ENCODE measurements at regions not wholly inside any gene's neighbourhood (a gene's known extent, or its start where the extent isn't known, plus 50 kb on each side); places are given as distances from the start of the nearest gene placed in this dataset.

DNA sequence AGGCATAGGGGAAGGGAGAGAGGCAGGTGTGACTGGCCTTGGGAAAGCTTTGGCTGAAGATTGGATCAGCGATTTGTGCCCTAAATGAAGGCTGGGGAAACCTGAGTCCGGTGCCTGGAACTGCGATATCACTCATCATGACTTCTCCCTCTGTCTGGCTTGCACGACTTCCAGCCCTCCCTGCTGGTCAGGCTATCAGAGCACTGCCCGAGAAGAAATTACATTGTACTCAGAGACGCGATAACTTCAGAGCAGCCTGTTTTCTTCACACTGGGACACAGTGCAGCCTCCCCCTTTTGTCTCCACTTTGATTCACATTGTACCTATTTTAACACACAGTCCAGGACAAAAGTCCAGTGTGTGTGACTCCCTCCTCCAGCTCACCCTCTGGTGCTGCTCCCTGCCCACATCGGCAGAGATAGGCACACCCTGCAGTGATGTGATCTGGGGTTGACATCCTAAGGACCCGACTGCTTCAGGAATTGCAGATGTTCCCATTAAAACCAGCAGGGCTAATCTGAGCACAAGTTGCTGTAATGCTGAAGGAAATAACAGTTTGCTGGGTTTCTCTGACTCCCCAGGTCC is 62.1 kb upstream of the CADM1 start:
- Histone ChIP-seq H3K9me2 (ENCODE audit: insufficient read depth) (no peaks in the 10 kb centered on the region), H2AFZ (peak overlapping the region; percentile 83; the same call in 1 of the 2 replicates), H3K4me1 (ENCODE audit: insufficient read depth) (no peaks in the 10 kb centered on the region), H3K36me3 (ENCODE audit: insufficient read depth) (no peaks in the 10 kb centered on the region), H3K4me2 (no peak overlapping the region), H4K20me1 (replicated peaks; ENCODE audit: insufficient read depth) (no peaks in the 10 kb centered on the region), H3K4me3 (no peak overlapping the region), H3K27ac (ENCODE audit: low read depth) (no peak overlapping the region), H3K27me3 (ENCODE audit: insufficient read depth) (no peaks in the 10 kb centered on the region), H3K79me2 (replicated peaks; ENCODE audit: insufficient read depth) (no peaks in the 10 kb centered on the region), H3F3A (replicated peaks; ENCODE audit: low read depth) (no peaks in the 10 kb centered on the region)
- ATAC-seq: peak; percentile 44; the same call in 2 of the 3 replicates
- no peak overlapping the region for H3K4me3 Mint-ChIP-seq
- no peaks in the 10 kb centered on the region for H3K9me3 Mint-ChIP-seq
- peaks cover 4% of the 10 kb centered on the region for H3K27me3 Mint-ChIP-seq (ENCODE audit: insufficient read depth, low read depth, poor library complexity)
- no peak overlapping the region for H3K27ac Mint-ChIP-seq
- no peaks in the 10 kb centered on the region; the same call in 2 of the 3 replicates for H3K4me1 Mint-ChIP-seq
- TF ChIP-seq STAT1 (IDR thresholded peaks at IDR 0.05; ENCODE audit: unreplicated experiment): no peak
- TF ChIP-seq, protein P1, sequence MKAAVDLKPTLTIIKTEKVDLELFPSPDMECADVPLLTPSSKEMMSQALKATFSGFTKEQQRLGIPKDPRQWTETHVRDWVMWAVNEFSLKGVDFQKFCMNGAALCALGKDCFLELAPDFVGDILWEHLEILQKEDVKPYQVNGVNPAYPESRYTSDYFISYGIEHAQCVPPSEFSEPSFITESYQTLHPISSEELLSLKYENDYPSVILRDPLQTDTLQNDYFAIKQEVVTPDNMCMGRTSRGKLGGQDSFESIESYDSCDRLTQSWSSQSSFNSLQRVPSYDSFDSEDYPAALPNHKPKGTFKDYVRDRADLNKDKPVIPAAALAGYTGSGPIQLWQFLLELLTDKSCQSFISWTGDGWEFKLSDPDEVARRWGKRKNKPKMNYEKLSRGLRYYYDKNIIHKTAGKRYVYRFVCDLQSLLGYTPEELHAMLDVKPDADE (IDR thresholded peaks at IDR 0.05): no peak
- TF ChIP-seq ZNF331 (CRISPR knock-in tag; IDR thresholded peaks at IDR 0.05; ENCODE audit: low read depth): no peak
- TF ChIP-seq CREB1 (CRISPR knock-in tag; IDR thresholded peaks at IDR 0.05; ENCODE audit: low read depth): no peak
- TF ChIP-seq, protein P2, sequence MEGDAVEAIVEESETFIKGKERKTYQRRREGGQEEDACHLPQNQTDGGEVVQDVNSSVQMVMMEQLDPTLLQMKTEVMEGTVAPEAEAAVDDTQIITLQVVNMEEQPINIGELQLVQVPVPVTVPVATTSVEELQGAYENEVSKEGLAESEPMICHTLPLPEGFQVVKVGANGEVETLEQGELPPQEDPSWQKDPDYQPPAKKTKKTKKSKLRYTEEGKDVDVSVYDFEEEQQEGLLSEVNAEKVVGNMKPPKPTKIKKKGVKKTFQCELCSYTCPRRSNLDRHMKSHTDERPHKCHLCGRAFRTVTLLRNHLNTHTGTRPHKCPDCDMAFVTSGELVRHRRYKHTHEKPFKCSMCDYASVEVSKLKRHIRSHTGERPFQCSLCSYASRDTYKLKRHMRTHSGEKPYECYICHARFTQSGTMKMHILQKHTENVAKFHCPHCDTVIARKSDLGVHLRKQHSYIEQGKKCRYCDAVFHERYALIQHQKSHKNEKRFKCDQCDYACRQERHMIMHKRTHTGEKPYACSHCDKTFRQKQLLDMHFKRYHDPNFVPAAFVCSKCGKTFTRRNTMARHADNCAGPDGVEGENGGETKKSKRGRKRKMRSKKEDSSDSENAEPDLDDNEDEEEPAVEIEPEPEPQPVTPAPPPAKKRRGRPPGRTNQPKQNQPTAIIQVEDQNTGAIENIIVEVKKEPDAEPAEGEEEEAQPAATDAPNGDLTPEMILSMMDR (conservative IDR thresholded peaks at IDR 0.05; ENCODE audit: low read depth in 2 of 2): no peak
- TF ChIP-seq, protein P3, sequence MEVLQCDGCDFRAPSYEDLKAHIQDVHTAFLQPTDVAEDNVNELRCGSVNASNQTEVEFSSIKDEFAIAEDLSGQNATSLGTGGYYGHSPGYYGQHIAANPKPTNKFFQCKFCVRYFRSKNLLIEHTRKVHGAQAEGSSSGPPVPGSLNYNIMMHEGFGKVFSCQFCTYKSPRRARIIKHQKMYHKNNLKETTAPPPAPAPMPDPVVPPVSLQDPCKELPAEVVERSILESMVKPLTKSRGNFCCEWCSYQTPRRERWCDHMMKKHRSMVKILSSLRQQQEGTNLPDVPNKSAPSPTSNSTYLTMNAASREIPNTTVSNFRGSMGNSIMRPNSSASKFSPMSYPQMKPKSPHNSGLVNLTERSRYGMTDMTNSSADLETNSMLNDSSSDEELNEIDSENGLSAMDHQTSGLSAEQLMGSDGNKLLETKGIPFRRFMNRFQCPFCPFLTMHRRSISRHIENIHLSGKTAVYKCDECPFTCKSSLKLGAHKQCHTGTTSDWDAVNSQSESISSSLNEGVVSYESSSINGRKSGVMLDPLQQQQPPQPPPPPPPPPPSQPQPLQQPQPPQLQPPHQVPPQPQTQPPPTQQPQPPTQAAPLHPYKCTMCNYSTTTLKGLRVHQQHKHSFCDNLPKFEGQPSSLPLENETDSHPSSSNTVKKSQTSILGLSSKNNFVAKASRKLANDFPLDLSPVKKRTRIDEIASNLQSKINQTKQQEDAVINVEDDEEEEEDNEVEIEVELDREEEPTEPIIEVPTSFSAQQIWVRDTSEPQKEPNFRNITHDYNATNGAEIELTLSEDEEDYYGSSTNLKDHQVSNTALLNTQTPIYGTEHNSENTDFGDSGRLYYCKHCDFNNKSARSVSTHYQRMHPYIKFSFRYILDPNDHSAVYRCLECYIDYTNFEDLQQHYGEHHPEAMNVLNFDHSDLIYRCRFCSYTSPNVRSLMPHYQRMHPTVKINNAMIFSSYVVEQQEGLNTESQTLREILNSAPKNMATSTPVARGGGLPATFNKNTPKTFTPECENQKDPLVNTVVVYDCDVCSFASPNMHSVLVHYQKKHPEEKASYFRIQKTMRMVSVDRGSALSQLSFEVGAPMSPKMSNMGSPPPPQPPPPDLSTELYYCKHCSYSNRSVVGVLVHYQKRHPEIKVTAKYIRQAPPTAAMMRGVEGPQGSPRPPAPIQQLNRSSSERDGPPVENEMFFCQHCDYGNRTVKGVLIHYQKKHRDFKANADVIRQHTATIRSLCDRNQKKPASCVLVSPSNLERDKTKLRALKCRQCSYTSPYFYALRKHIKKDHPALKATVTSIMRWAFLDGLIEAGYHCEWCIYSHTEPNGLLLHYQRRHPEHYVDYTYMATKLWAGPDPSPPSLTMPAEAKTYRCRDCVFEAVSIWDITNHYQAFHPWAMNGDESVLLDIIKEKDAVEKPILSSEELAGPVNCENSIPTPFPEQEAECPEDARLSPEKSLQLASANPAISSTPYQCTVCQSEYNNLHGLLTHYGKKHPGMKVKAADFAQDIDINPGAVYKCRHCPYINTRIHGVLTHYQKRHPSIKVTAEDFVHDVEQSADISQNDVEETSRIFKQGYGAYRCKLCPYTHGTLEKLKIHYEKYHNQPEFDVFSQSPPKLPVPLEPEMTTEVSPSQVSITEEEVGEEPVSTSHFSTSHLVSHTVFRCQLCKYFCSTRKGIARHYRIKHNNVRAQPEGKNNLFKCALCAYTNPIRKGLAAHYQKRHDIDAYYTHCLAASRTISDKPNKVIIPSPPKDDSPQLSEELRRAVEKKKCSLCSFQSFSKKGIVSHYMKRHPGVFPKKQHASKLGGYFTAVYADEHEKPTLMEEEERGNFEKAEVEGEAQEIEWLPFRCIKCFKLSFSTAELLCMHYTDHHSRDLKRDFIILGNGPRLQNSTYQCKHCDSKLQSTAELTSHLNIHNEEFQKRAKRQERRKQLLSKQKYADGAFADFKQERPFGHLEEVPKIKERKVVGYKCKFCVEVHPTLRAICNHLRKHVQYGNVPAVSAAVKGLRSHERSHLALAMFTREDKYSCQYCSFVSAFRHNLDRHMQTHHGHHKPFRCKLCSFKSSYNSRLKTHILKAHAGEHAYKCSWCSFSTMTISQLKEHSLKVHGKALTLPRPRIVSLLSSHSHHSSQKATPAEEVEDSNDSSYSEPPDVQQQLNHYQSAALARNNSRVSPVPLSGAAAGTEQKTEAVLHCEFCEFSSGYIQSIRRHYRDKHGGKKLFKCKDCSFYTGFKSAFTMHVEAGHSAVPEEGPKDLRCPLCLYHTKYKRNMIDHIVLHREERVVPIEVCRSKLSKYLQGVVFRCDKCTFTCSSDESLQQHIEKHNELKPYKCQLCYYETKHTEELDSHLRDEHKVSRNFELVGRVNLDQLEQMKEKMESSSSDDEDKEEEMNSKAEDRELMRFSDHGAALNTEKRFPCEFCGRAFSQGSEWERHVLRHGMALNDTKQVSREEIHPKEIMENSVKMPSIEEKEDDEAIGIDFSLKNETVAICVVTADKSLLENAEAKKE (CRISPR knock-in tag; IDR thresholded peaks at IDR 0.05): no peak
- TF ChIP-seq EZH2 (IDR thresholded peaks at IDR 0.05; ENCODE audit: low read depth, unreplicated experiment): no peak
- TF ChIP-seq, protein P4, sequence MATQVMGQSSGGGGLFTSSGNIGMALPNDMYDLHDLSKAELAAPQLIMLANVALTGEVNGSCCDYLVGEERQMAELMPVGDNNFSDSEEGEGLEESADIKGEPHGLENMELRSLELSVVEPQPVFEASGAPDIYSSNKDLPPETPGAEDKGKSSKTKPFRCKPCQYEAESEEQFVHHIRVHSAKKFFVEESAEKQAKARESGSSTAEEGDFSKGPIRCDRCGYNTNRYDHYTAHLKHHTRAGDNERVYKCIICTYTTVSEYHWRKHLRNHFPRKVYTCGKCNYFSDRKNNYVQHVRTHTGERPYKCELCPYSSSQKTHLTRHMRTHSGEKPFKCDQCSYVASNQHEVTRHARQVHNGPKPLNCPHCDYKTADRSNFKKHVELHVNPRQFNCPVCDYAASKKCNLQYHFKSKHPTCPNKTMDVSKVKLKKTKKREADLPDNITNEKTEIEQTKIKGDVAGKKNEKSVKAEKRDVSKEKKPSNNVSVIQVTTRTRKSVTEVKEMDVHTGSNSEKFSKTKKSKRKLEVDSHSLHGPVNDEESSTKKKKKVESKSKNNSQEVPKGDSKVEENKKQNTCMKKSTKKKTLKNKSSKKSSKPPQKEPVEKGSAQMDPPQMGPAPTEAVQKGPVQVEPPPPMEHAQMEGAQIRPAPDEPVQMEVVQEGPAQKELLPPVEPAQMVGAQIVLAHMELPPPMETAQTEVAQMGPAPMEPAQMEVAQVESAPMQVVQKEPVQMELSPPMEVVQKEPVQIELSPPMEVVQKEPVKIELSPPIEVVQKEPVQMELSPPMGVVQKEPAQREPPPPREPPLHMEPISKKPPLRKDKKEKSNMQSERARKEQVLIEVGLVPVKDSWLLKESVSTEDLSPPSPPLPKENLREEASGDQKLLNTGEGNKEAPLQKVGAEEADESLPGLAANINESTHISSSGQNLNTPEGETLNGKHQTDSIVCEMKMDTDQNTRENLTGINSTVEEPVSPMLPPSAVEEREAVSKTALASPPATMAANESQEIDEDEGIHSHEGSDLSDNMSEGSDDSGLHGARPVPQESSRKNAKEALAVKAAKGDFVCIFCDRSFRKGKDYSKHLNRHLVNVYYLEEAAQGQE (IDR thresholded peaks at IDR 0.05; ENCODE audit: unreplicated experiment): no peak
- TF ChIP-seq NANOG (IDR thresholded peaks at IDR 0.05; ENCODE audit: borderline replicate concordance): no peak
- TF ChIP-seq EZH2phosphoT487 (IDR thresholded peaks at IDR 0.05; ENCODE audit: unreplicated experiment): no peak
- no peak for TF ChIP-seq ZNF114 (CRISPR knock-in tag; IDR thresholded peaks at IDR 0.05)
- TF ChIP-seq JUNB (IDR thresholded peaks at IDR 0.05; ENCODE audit: unreplicated experiment): no peak
- no peak for TF ChIP-seq POLR2AphosphoS5 (IDR thresholded peaks at IDR 0.05; ENCODE audit: low read depth)
- H3K36me3 Mint-ChIP-seq (ENCODE audit: low read depth): no peaks in the 10 kb centered on the region
- no peak for DNase-seq (ENCODE audit: low spot score)
